CD8-positive, alpha-beta memory T cell (primary cell): ENCODE measurements at regions not wholly inside any gene's neighbourhood (a gene's known extent, or its start where the extent isn't known, plus 50 kb on each side); places are given as distances from the start of the nearest gene placed in this dataset.

ENCODE experiments used
- CTCF ChIA-PET: fragments of 350-600 bp; sonication (Branson Sonifier 250); formaldehyde crosslinking; loops from one replicate; lab custom pipeline; 2021; ENCODE audit warnings: antibody characterized with exemption; lab: Charles Lee
- POLR2A ChIA-PET: fragments of 350-600 bp; sonication (Branson Sonifier 250); formaldehyde crosslinking; loops from one replicate; lab custom pipeline; 2021; ENCODE audit warnings: antibody characterized with exemption; lab: Charles Lee
- DNase-seq, 5 donors: peaks; one replicate each; pipeline versions ENCODE4 v3.0.0 to v3.0.0-alpha.2; 2020 to 2022; ENCODE audit warnings: mixed read lengths in 1 of 5
- H3K27ac ChIP-seq: one replicate; pipeline ENCODE4 v1.7.0; 2013; ENCODE audit warnings: low read depth, mild to moderate bottlenecking, low read length, moderate library complexity
- H3K27me3 ChIP-seq: 2 replicates; pipeline ENCODE4 v1.7.0; 2013; ENCODE audit warnings: low read length, mild to moderate bottlenecking; ENCODE audit not compliant: insufficient read depth, poor library complexity, severe bottlenecking
- H3K36me3 ChIP-seq: 2 replicates; pipeline ENCODE4 v1.7.0; 2013; ENCODE audit warnings: mild to moderate bottlenecking, low read length, moderate library complexity; ENCODE audit not compliant: insufficient read depth
- H3K4me1 ChIP-seq: 2 replicates; pipeline ENCODE4 v1.7.0; 2013; ENCODE audit warnings: mild to moderate bottlenecking, low read length, moderate library complexity; ENCODE audit not compliant: insufficient read depth
- H3K4me3 ChIP-seq: 2 replicates; pipeline ENCODE4 v1.7.0; 2013; ENCODE audit warnings: mild to moderate bottlenecking, low read length
- H3K9me3 ChIP-seq: 2 replicates; pipeline ENCODE4 v1.7.0; 2013; ENCODE audit warnings: mild to moderate bottlenecking, low read length
- H3K27ac Mint-ChIP-seq, 8 donors: one replicate each; pipeline ENCODE4 v1.8.0; 2020 to 2021; ENCODE audit warnings: mixed read lengths in 8 of 8, mild to moderate bottlenecking in 6 of 8, inconsistent platforms in 3 of 8, moderate library complexity in 3 of 8
- H3K27me3 Mint-ChIP-seq, 2 donors: one replicate each; pipeline ENCODE4 v1.8.0; 2020 to 2021; ENCODE audit warnings: mixed read lengths in 2 of 2, mild to moderate bottlenecking in 1 of 2, moderate library complexity in 1 of 2
- H3K36me3 Mint-ChIP-seq, 3 donors: one replicate each; pipeline ENCODE4 v1.8.0; 2020 to 2021; ENCODE audit warnings: mixed read lengths in 3 of 3, inconsistent platforms in 1 of 3, mild to moderate bottlenecking in 1 of 3
- H3K4me1 Mint-ChIP-seq, 3 donors: one replicate each; pipeline ENCODE4 v1.8.0; 2020 to 2021; ENCODE audit warnings: mixed read lengths in 3 of 3, inconsistent platforms in 1 of 3, mild to moderate bottlenecking in 1 of 3
- H3K4me3 Mint-ChIP-seq, 7 donors: one replicate each; pipeline ENCODE4 v1.8.0; 2020 to 2021; ENCODE audit warnings: mixed read lengths in 7 of 7, mild to moderate bottlenecking in 6 of 7, moderate library complexity in 4 of 7, inconsistent platforms in 2 of 7
- H3K9me3 Mint-ChIP-seq, 5 donors: one replicate each; pipeline ENCODE4 v1.8.0; 2020 to 2022; ENCODE audit warnings: mixed read lengths in 5 of 5, mild to moderate bottlenecking in 3 of 5, moderate library complexity in 2 of 5, inconsistent platforms in 1 of 5

DNA sequence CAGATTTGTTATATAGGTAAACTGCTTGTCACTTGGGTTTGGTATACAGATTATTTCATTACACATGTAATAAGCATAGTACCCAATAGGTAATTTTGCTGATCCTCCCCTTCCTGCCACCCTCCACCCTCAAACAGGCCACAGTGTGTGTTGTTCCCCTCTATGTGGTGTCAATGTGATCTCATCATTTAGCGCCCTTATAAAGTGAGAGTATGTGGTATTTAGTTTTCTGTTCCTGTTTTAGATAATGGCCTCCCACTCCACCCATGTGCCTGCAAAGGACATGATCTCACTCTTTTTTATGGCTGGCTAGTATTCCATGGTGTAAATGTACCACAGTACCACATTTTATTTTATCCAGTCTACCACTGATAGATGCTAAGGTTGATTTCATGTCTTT, 522.1 kb upstream of the LRRC7 start:
- ChIA-PET POLR2A (no interaction called here), CTCF (no interaction called here)
- no peak for DNase-seq
- Mint-ChIP-seq H3K4me3 (no peak overlapping the region), H3K27me3 (no peaks in the 10 kb centered on the region), H3K4me1 (no peaks in the 10 kb centered on the region), H3K27ac (no peak overlapping the region), H3K36me3 (no peaks in the 10 kb centered on the region), H3K9me3 (peaks cover 7 to 27% (median 13%) of the 10 kb centered on the region in 5 donors)
- Histone ChIP-seq H3K27ac (no peak overlapping the region), H3K36me3 (no peaks in the 10 kb centered on the region), H3K4me1 (no peaks in the 10 kb centered on the region), H3K9me3 (no peaks in the 10 kb centered on the region), H3K27me3 (no peaks in the 10 kb centered on the region), H3K4me3 (no peak overlapping the region)

GRCh38 chr1:69055194-69055593, 512.5 kb upstream of the LRRC7 start:
- H3K36me3 Mint-ChIP-seq, result no peaks in the 10 kb centered on the region
- H3K4me1 Mint-ChIP-seq, result no peaks in the 10 kb centered on the region
- no peak overlapping the region for H3K4me3 ChIP-seq
- peaks cover 0 to 1% of the 10 kb centered on the region in 2 donors for H3K27me3 Mint-ChIP-seq
- DNase-seq, result no peak
- ChIA-PET CTCF (no interaction called here), POLR2A (no interaction called here)
- H3K9me3 Mint-ChIP-seq, result peaks cover 2 to 12% (median 9%) of the 10 kb centered on the region in 5 donors
- H3K4me1 ChIP-seq, result no peaks in the 10 kb centered on the region
- H3K9me3 ChIP-seq, result no peaks in the 10 kb centered on the region
- no peak overlapping the region for H3K27ac ChIP-seq
- no peaks in the 10 kb centered on the region for H3K36me3 ChIP-seq
- no peaks in the 10 kb centered on the region for H3K27me3 ChIP-seq
- H3K27ac Mint-ChIP-seq, result no peak overlapping the region
- H3K4me3 Mint-ChIP-seq, result no peak overlapping the region

GRCh38 chr1:69058454-69058853, 509.3 kb upstream of the LRRC7 start:
- Histone ChIP-seq H3K27ac (no peak overlapping the region), H3K36me3 (no peaks in the 10 kb centered on the region), H3K9me3 (no peaks in the 10 kb centered on the region), H3K27me3 (no peaks in the 10 kb centered on the region), H3K4me1 (no peaks in the 10 kb centered on the region), H3K4me3 (no peak overlapping the region)
- CTCF ChIA-PET, result no interaction called here
- H3K27ac Mint-ChIP-seq, result no peak overlapping the region
- no peak overlapping the region for H3K4me3 Mint-ChIP-seq
- POLR2A ChIA-PET, result no interaction called here
- DNase-seq, result no peak
- no peaks in the 10 kb centered on the region for H3K27me3 Mint-ChIP-seq
- peaks cover 0 to 13% (median 9%) of the 10 kb centered on the region in 5 donors for H3K9me3 Mint-ChIP-seq
- no peaks in the 10 kb centered on the region for H3K36me3 Mint-ChIP-seq
- H3K4me1 Mint-ChIP-seq, result no peaks in the 10 kb centered on the region

DNA sequence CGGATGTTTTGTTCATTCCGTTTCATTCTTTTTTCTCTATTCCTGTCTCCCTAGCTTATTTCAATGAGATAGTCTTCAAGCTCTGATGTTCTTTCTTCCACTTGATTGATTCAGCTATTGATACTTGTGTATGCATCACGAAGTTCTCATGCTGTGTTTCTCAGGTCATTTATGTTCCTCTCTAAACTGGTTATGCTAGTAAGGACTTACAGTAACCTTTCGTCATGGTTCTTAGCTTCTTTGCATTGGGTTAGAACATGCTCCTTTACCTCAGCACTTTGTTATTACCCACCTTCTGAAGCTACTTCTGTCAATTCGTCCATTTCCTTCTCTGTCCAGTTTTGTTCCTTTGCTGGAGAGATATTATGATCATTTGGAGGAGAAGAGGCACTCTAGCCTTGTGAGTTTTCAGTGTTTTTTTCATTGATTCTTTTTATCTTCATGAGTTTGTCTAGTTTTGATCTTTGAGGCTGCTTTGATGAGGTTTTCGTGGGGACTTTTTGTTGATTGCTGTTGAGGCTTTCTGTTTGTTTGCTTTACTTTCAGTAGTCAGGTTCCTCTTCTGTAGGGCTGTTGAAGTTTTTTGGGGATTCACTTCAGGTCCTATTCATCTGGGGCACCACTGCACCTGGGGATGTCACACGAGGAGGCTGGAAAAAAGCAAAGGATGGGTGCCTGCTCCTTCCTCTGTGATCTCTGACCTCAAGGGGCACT, 496.9 kb upstream of the LRRC7 start:
- Histone ChIP-seq H3K27ac (no peak overlapping the region), H3K9me3 (no peaks in the 10 kb centered on the region), H3K4me1 (no peaks in the 10 kb centered on the region), H3K4me3 (no peak overlapping the region), H3K27me3 (no peaks in the 10 kb centered on the region), H3K36me3 (no peaks in the 10 kb centered on the region)
- Mint-ChIP-seq H3K27me3 (no peaks in the 10 kb centered on the region), H3K4me1 (no peaks in the 10 kb centered on the region), H3K36me3 (no peaks in the 10 kb centered on the region), H3K4me3 (no peak overlapping the region), H3K27ac (no peak overlapping the region), H3K9me3 (peaks cover 7 to 27% (median 13%) of the 10 kb centered on the region in 5 donors)
- CTCF ChIA-PET, result no interaction called here
- no peak for DNase-seq
- POLR2A ChIA-PET, result no interaction called here

DNA sequence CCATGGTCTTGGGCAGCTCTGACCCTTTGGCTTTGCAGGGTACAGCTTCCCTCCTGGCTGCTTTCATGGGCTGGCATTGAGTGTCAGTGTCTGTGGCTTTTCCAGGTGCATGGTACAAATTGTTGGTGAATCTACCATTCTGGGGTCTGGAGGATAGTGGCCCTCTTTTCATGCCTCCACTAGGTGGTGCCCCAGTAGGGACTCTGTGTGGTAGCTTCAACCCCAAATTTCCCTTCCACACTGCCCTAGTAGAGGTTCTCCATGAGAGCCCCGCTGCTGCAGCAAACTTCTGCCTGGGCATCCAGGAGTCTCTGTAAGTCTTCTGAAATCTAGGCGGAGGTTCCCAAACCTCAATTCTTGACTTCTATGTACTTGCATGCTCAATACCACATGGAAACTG, 494.5 kb upstream of the LRRC7 start:
- CTCF ChIA-PET, result no interaction called here
- POLR2A ChIA-PET, result no interaction called here

GRCh38 chr1:69076631-69077030, 491.1 kb upstream of the LRRC7 start:
- H3K4me1 Mint-ChIP-seq, result no peaks in the 10 kb centered on the region
- Histone ChIP-seq H3K4me3 (no peak overlapping the region), H3K27ac (no peak overlapping the region), H3K27me3 (no peaks in the 10 kb centered on the region), H3K9me3 (no peaks in the 10 kb centered on the region), H3K36me3 (no peaks in the 10 kb centered on the region), H3K4me1 (no peaks in the 10 kb centered on the region)
- CTCF ChIA-PET, result no interaction called here
- H3K4me3 Mint-ChIP-seq, result no peak overlapping the region
- no peaks in the 10 kb centered on the region for H3K27me3 Mint-ChIP-seq
- H3K36me3 Mint-ChIP-seq, result no peaks in the 10 kb centered on the region
- no peak for DNase-seq
- H3K27ac Mint-ChIP-seq, result no peak overlapping the region
- POLR2A ChIA-PET, result no interaction called here
- H3K9me3 Mint-ChIP-seq, result peaks cover 2 to 26% (median 5%) of the 10 kb centered on the region in 5 donors

More for the DNA sequence above, 494.5 kb upstream of the LRRC7 start:
- H3K9me3 Mint-ChIP-seq, result peaks cover 6 to 35% (median 11%) of the 10 kb centered on the region in 5 donors
- Histone ChIP-seq H3K9me3 (no peaks in the 10 kb centered on the region), H3K4me3 (no peak overlapping the region), H3K36me3 (no peaks in the 10 kb centered on the region), H3K27me3 (no peaks in the 10 kb centered on the region), H3K27ac (no peak overlapping the region), H3K4me1 (no peaks in the 10 kb centered on the region)
- no peaks in the 10 kb centered on the region for H3K27me3 Mint-ChIP-seq
- no peaks in the 10 kb centered on the region for H3K36me3 Mint-ChIP-seq
- no peak overlapping the region for H3K4me3 Mint-ChIP-seq
- no peak overlapping the region for H3K27ac Mint-ChIP-seq
- DNase-seq, result no peak
- H3K4me1 Mint-ChIP-seq, result no peaks in the 10 kb centered on the region

GRCh38 chr1:69077198-69077597, 490.5 kb upstream of the LRRC7 start:
- H3K27ac Mint-ChIP-seq, result no peak overlapping the region
- Histone ChIP-seq H3K9me3 (no peaks in the 10 kb centered on the region), H3K4me3 (no peak overlapping the region), H3K27ac (no peak overlapping the region), H3K4me1 (no peaks in the 10 kb centered on the region), H3K36me3 (no peaks in the 10 kb centered on the region), H3K27me3 (no peaks in the 10 kb centered on the region)
- no peaks in the 10 kb centered on the region for H3K27me3 Mint-ChIP-seq
- POLR2A ChIA-PET, result no interaction called here
- no peaks in the 10 kb centered on the region for H3K36me3 Mint-ChIP-seq
- DNase-seq, result no peak
- H3K9me3 Mint-ChIP-seq, result peaks cover 2 to 28% (median 5%) of the 10 kb centered on the region in 5 donors
- CTCF ChIA-PET, result no interaction called here
- H3K4me1 Mint-ChIP-seq, result no peaks in the 10 kb centered on the region
- no peak overlapping the region for H3K4me3 Mint-ChIP-seq

- no peaks in the 10 kb centered on the region for H3K9me3 ChIP-seq
- Mint-ChIP-seq H3K36me3 (no peaks in the 10 kb centered on the region), H3K27ac (no peak overlapping the region), H3K4me3 (no peak overlapping the region), H3K27me3 (no peaks in the 10 kb centered on the region), H3K9me3 (peaks cover 0 to 33% (median 3%) of the 10 kb centered on the region in 5 donors), H3K4me1 (no peaks in the 10 kb centered on the region)
- no peaks in the 10 kb centered on the region for H3K4me1 ChIP-seq
- CTCF ChIA-PET, result no interaction called here
- no peak overlapping the region for H3K27ac ChIP-seq
- no peaks in the 10 kb centered on the region for H3K27me3 ChIP-seq
- H3K36me3 ChIP-seq, result no peaks in the 10 kb centered on the region
- no peak for DNase-seq
- no peak overlapping the region for H3K4me3 ChIP-seq
- POLR2A ChIA-PET, result no interaction called here
Measured at GRCh38 chr1:69077633-69078032, 490.1 kb upstream of the LRRC7 start.
